C4-2B (cell line): ENCODE measurements at regions not wholly inside any gene's neighbourhood (a gene's known extent, or its start where the extent isn't known, plus 50 kb on each side); places are given as distances from the start of the nearest gene placed in this dataset.

Experiments
- ZFX ChIP-seq: fragments of 450-650 bp; IDR thresholded peaks from 2 replicates; pipeline ENCODE4 v1.6.1; 2017
- TF ChIP-seq, protein P1 (sequence below): fragments of 450-650 bp; conservative IDR thresholded peaks from 2 replicates; pipeline ENCODE4 v1.5.1; 2017; ENCODE audit warnings: mild to moderate bottlenecking

DNA sequence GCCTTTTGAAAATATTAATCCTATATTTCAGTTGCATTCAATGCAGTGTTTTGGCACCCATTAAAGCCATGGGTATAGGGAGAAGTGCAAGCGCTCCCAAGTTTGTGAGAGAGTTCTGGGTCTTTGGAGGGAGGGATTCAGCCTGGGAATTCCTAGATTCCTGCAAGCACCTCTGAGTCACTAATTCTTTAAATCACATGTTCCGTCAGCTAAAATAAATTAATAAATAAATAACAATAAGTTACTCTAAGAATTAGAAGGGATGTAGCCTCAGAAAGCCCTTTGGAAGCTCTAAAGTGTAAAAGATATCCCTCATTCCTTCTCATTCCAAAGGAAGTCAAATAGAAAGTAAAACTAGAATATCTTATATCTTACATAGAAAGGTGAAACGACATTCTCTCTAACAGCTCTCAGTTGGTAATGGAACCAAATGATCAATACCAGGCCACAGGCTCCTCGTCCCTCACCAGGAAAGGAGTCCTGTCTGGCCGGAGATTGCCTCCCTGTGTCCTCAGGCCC, 222.4 kb upstream of the RBBP8 start:
- TF ChIP-seq, protein P1, sequence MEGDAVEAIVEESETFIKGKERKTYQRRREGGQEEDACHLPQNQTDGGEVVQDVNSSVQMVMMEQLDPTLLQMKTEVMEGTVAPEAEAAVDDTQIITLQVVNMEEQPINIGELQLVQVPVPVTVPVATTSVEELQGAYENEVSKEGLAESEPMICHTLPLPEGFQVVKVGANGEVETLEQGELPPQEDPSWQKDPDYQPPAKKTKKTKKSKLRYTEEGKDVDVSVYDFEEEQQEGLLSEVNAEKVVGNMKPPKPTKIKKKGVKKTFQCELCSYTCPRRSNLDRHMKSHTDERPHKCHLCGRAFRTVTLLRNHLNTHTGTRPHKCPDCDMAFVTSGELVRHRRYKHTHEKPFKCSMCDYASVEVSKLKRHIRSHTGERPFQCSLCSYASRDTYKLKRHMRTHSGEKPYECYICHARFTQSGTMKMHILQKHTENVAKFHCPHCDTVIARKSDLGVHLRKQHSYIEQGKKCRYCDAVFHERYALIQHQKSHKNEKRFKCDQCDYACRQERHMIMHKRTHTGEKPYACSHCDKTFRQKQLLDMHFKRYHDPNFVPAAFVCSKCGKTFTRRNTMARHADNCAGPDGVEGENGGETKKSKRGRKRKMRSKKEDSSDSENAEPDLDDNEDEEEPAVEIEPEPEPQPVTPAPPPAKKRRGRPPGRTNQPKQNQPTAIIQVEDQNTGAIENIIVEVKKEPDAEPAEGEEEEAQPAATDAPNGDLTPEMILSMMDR, result no peak
- no peak for TF ChIP-seq ZFX
